ENCODE measurements at regions not wholly inside any gene's neighbourhood (a gene's known extent, or its start where the extent isn't known, plus 50 kb on each side); places are given as distances from the start of the nearest gene placed in this dataset.

DNA sequence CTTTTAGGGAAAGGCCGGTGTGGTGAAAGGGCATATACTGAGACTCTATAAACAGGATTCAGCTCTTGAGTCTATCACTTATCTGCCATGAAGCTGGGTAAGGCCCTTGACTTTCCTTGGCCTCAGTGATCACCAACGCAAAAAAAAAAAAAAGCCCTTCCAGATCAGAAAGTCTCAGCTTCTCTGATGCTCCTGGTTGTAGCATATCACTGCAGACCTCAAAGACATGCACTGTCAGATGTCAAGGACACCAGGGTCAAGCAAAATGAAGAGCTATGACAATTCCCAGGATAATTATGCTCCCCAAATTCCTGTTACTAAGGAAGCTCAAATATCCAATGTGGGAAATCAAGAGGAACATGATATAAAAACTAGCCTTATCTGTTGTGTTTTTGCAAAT, 68.3 kb upstream of the IFNE start:
- FAIRE-seq (no peak), DNase-seq (ENCODE audit: insufficient read length, low spot score) (no peak)
- TF ChIP-seq, protein P1, sequence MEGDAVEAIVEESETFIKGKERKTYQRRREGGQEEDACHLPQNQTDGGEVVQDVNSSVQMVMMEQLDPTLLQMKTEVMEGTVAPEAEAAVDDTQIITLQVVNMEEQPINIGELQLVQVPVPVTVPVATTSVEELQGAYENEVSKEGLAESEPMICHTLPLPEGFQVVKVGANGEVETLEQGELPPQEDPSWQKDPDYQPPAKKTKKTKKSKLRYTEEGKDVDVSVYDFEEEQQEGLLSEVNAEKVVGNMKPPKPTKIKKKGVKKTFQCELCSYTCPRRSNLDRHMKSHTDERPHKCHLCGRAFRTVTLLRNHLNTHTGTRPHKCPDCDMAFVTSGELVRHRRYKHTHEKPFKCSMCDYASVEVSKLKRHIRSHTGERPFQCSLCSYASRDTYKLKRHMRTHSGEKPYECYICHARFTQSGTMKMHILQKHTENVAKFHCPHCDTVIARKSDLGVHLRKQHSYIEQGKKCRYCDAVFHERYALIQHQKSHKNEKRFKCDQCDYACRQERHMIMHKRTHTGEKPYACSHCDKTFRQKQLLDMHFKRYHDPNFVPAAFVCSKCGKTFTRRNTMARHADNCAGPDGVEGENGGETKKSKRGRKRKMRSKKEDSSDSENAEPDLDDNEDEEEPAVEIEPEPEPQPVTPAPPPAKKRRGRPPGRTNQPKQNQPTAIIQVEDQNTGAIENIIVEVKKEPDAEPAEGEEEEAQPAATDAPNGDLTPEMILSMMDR (IDR thresholded peaks at IDR 0.05; ENCODE audit: insufficient read depth, missing control alignments) = no peak

DNA sequence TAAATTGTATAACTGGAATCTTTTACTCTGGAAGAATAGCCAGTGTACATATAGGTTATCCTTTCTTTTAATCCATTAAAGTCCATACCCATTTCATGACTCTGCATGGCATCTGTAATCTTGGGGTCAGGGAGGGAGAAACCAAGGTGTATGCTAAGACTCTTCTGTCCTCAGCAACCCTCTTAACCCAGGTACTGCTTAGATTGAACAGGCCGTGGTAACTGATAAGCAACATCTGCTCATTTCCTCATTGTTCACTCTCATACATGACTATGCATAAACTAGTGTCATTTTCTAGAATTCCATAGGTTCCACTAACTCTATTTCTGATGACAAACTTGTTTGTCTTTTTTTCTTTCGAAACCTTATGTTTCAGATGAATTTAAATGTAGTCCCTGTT, 69.3 kb upstream of the IFNE start:
- no peak for FAIRE-seq
- TF ChIP-seq, protein P1 (IDR thresholded peaks at IDR 0.05; ENCODE audit: insufficient read depth, missing control alignments) = no peak
- DNase-seq (ENCODE audit: insufficient read length, low spot score) = no peak

GRCh38 chr9:21552244-21553170, 70.4 kb upstream of the IFNE start:
- DNase-seq (ENCODE audit: insufficient read length, low spot score) (no peak), FAIRE-seq (no peak)
- TF ChIP-seq, protein P1 (IDR thresholded peaks at IDR 0.05; ENCODE audit: insufficient read depth, missing control alignments) = no peak

DNA sequence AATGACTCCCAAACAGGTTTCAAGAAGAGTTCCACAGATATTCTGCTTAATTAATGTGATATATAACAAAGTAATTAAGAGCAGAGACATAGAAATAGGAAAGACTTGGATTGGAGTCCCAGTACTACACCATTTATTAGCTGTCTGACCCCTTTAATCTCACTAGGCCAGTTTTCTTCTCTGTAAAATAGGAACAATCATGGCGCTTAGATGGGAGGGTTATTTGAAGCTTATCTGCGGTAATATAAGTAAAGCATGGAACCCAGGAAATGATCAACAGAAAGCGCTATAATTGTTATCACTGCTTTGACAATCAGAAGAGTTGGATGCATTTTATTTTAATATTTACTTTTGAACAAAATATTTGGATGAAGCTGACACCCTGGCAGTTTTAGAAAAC, 71.3 kb upstream of the IFNE start:
- DNase-seq (ENCODE audit: insufficient read length, low spot score) = no peak
- no peak for FAIRE-seq
- TF ChIP-seq, protein P1 (IDR thresholded peaks at IDR 0.05; ENCODE audit: insufficient read depth, missing control alignments) = no peak

GRCh38 chr9:21554813-21555212, 72.7 kb upstream of the IFNE start:
- TF ChIP-seq, protein P1 (IDR thresholded peaks at IDR 0.05; ENCODE audit: insufficient read depth, missing control alignments) = no peak
- no peak for FAIRE-seq
- DNase-seq (ENCODE audit: insufficient read length, low spot score) = no peak

DNA sequence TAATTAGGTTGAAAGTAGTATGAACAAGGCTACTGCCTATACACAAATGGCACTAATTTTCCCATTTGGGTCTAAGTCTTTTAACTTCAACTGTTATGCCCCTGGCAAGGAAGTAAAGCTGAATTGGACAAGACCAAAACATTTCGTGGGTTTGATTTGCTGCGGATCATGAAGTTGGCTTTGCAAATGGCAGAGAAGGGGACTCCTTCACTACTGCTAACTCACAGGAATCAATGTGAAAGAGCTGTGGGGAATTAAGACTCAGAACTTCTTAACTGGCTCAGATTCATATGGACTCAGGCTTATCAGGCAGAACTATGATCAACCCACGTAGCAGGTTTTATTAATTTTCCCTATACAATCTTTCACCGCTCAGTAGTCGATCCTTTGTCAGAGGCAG, 73.8 kb upstream of the IFNE start:
- TF ChIP-seq, protein P1 (IDR thresholded peaks at IDR 0.05; ENCODE audit: insufficient read depth, missing control alignments) = no peak
- DNase-seq (ENCODE audit: insufficient read length, low spot score) (no peak), FAIRE-seq (no peak)

Measured in D721Med (cell line).